Stimulated activated CD8-positive, alpha-beta memory T cell treated with anti-CD3 and anti-CD28 coated beads, Interleukin-15, amount 100 ng/mL, for 48 hours (primary cell): ENCODE measurements at regions not wholly inside any gene's neighbourhood (a gene's known extent, or its start where the extent isn't known, plus 50 kb on each side); places are given as distances from the start of the nearest gene placed in this dataset.

Experiments
- DNase-seq, 2 donors: peaks; one replicate each; pipeline ENCODE4 v3.0.0-alpha.2; 2020; ENCODE audit warnings: low read depth in 2 of 2

- DNase-seq, result no peak
These were observed 75.8 kb upstream of the OR4E1 start for GRCh38 chr14:21749306-21749868.

DNA sequence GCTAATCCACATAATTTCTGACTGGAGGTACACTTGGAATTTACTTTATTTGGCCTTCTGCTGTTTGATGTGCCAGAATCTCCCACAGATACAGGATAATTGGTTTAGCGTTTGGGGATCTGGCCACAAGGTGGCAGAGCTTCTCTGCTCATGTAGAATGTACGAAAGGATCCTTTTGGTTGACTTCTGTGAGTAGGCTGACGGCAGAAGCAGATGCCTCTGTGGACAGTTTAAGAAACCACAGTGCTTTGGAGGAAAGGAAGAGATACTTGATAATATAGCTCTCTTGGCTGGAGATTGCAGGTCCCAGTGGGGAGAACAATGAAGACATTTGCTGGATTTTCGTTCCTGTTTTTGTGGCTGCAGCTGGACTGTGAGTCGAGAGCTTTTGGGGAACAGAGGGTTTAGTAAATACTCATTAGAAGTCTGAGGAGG lies 75.3 kb upstream of the OR4E1 start:
- peak; percentile 16 to 26 for DNase-seq

GRCh38 chr14:21735639-21736307 lies 62.2 kb upstream of the OR4E1 start:
- DNase-seq, result no peak

GRCh38 chr14:21735200-21735599 lies 61.6 kb upstream of the OR4E1 start:
- no peak for DNase-seq

DNA sequence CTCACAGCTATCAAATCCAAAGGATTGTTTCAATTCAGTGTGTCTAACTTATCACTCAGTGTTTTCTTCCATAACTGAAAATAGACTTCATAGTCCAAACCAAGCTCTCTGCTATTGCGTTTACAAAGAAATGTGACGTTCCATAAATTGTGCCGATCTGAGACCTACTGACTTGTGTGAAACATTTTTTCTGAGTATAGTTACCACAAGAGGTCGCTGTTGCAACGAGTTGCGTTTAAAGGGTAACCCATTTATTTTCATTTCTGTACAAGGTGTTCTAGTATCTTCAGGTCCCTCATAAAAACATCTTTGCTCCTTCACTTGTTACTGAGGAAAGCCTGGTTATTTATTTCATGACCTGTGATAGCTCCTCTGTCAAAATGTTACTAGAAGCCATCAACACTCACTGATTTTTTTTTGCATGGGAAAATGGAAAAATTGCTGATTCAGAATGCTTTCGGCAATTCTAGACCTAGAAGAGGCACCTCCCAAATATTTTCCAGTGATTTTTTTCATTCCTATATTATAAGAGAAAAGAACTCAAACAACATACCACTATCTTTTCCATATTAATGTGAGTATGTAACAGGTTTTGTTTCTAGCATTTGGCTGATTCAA lies 60.9 kb upstream of the OR4E1 start:
- DNase-seq, result no peak

GRCh38 chr14:21729703-21730233 lies 56.1 kb upstream of the OR4E1 start:
- DNase-seq, result no peak

DNA sequence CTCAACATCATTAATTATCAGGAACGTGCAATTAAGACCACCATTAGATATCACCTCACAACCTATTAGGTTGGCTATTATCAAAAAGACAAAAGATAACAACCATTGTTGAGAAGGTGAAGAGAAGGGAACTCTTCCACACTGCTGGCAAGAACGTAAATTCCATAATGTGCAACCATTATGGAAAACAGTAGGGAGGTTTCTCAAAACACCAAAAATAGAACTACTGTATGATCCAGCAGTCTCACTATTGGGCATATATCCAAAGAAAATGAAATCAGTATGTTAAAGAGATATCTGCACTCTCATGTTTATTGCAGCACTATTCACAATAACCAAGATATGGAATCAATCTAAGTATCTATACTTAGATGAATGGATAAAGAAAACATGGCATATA lies 51.6 kb upstream of the OR4E1 start:
- no peak for DNase-seq

GRCh38 chr14:21724090-21724973 lies 50.7 kb upstream of the OR4E1 start:
- no peak for DNase-seq

GRCh38 chr14:21723431-21724045 lies 49.9 kb upstream of the OR4E1 start:
- no peak for DNase-seq
